ENCODE measurements at regions not wholly inside any gene's neighbourhood (a gene's known extent, or its start where the extent isn't known, plus 50 kb on each side); places are given as distances from the start of the nearest gene placed in this dataset.

- intact Hi-C loops (cut with DNase I): no loop called here
- no peak for DNase-seq (ENCODE audit: extremely low spot score in 2 of 2)
- Histone ChIP-seq H3K4me3 (no peak overlapping the region), H3K27me3 (no peaks in the 10 kb centered on the region), H3K9me3 (no peaks in the 10 kb centered on the region), H3K4me1 (no peaks in the 10 kb centered on the region), H3K36me3 (peaks cover 0 to 9% of the 10 kb centered on the region in 2 donors), H3K27ac (no peak overlapping the region)
- TF ChIP-seq POLR2AphosphoS5 (IDR thresholded peaks at IDR 0.05; ENCODE audit: insufficient read depth in 1 of 2, low read depth in 1 of 2): no peak
- TF ChIP-seq, protein P1, sequence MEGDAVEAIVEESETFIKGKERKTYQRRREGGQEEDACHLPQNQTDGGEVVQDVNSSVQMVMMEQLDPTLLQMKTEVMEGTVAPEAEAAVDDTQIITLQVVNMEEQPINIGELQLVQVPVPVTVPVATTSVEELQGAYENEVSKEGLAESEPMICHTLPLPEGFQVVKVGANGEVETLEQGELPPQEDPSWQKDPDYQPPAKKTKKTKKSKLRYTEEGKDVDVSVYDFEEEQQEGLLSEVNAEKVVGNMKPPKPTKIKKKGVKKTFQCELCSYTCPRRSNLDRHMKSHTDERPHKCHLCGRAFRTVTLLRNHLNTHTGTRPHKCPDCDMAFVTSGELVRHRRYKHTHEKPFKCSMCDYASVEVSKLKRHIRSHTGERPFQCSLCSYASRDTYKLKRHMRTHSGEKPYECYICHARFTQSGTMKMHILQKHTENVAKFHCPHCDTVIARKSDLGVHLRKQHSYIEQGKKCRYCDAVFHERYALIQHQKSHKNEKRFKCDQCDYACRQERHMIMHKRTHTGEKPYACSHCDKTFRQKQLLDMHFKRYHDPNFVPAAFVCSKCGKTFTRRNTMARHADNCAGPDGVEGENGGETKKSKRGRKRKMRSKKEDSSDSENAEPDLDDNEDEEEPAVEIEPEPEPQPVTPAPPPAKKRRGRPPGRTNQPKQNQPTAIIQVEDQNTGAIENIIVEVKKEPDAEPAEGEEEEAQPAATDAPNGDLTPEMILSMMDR (IDR thresholded peaks at IDR 0.05): no peak
- TF ChIP-seq POLR2A (IDR thresholded peaks at IDR 0.05): no peak
Observed at GRCh38 chr6:144746902-144747469, 461.9 kb downstream of the UTRN start.

GRCh38 chr6:144749263-144749662 lies 464.1 kb downstream of the UTRN start:
- H3K4me3 ChIP-seq: no peak overlapping the region
- TF ChIP-seq POLR2A (IDR thresholded peaks at IDR 0.05): no peak
- TF ChIP-seq, protein P1 (IDR thresholded peaks at IDR 0.05): no peak
- no peak for TF ChIP-seq POLR2AphosphoS5 (IDR thresholded peaks at IDR 0.05; ENCODE audit: insufficient read depth in 1 of 2, low read depth in 1 of 2)
- intact Hi-C loops (cut with DNase I): no loop called here
- DNase-seq (ENCODE audit: extremely low spot score in 2 of 2): no peak
- no peaks in the 10 kb centered on the region for H3K4me1 ChIP-seq
- H3K36me3 ChIP-seq: peaks cover 0 to 9% of the 10 kb centered on the region in 2 donors
- H3K27ac ChIP-seq: no peak overlapping the region
- no peaks in the 10 kb centered on the region for H3K9me3 ChIP-seq
- no peaks in the 10 kb centered on the region for H3K27me3 ChIP-seq

GRCh38 chr6:144753023-144753705 lies 468.0 kb downstream of the UTRN start:
- TF ChIP-seq POLR2AphosphoS5 (IDR thresholded peaks at IDR 0.05; ENCODE audit: insufficient read depth in 1 of 2, low read depth in 1 of 2) (no peak), POLR2A (IDR thresholded peaks at IDR 0.05) (no peak)
- TF ChIP-seq, protein P1 (IDR thresholded peaks at IDR 0.05): no peak
- no peaks in the 10 kb centered on the region for H3K27me3 ChIP-seq
- intact Hi-C loops (cut with DNase I): no loop called here
- H3K36me3 ChIP-seq: peaks cover 0 to 9% of the 10 kb centered on the region in 2 donors
- H3K4me3 ChIP-seq: no peak overlapping the region
- H3K4me1 ChIP-seq: no peaks in the 10 kb centered on the region
- no peaks in the 10 kb centered on the region for H3K9me3 ChIP-seq
- DNase-seq (ENCODE audit: extremely low spot score in 2 of 2): no peak
- H3K27ac ChIP-seq: no peak overlapping the region

DNA sequence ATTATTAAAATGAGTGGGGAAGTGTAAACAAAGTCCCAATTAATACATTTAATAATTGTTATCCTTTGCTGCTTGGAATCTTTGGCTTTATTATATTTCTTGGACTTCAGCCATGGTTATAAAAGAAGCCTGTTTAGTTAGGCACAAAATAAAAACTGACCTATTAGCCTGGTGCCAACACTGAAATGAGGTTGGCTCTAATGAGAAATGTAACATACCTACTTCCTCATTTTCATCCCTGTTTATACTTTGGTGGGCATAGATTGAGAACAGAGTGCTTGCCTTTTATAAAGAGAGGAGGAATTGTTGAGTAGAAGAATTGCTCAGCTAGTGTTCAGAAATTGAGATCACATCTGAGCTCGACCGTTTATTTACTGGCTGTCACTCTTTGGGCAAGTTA lies 471.3 kb downstream of the UTRN start:
- Histone ChIP-seq H3K4me3 (no peak overlapping the region), H3K4me1 (no peaks in the 10 kb centered on the region), H3K36me3 (peaks cover 0 to 5% of the 10 kb centered on the region in 2 donors), H3K27me3 (no peaks in the 10 kb centered on the region), H3K9me3 (no peaks in the 10 kb centered on the region), H3K27ac (no peak overlapping the region)
- DNase-seq (ENCODE audit: extremely low spot score in 2 of 2): no peak
- TF ChIP-seq, protein P1 (IDR thresholded peaks at IDR 0.05): no peak
- no peak for TF ChIP-seq POLR2A (IDR thresholded peaks at IDR 0.05)
- no peak for TF ChIP-seq POLR2AphosphoS5 (IDR thresholded peaks at IDR 0.05; ENCODE audit: insufficient read depth in 1 of 2, low read depth in 1 of 2)
- intact Hi-C loops (cut with DNase I): no loop called here

GRCh38 chr6:144757299-144757698 lies 472.2 kb downstream of the UTRN start:
- TF ChIP-seq, protein P1 (IDR thresholded peaks at IDR 0.05): no peak
- TF ChIP-seq POLR2AphosphoS5 (IDR thresholded peaks at IDR 0.05; ENCODE audit: insufficient read depth in 1 of 2, low read depth in 1 of 2) (no peak), POLR2A (IDR thresholded peaks at IDR 0.05) (no peak)
- Histone ChIP-seq H3K36me3 (no peaks in the 10 kb centered on the region), H3K4me1 (no peaks in the 10 kb centered on the region), H3K9me3 (no peaks in the 10 kb centered on the region), H3K4me3 (no peak overlapping the region), H3K27me3 (no peaks in the 10 kb centered on the region), H3K27ac (no peak overlapping the region)
- intact Hi-C loops (cut with DNase I): no loop called here
- no peak for DNase-seq (ENCODE audit: extremely low spot score in 2 of 2)

Data from vagina (tissue), 2 donors.